Esophagus squamous epithelium (tissue), 4 donors: ENCODE measurements at regions not wholly inside any gene's neighbourhood (a gene's known extent, or its start where the extent isn't known, plus 50 kb on each side); places are given as distances from the start of the nearest gene placed in this dataset.

ENCODE experiments used
- CTCF ChIP-seq, 6 experiments: fragments of 450-650 bp in 4 of 6; fragments of 200-600 bp in 2 of 6; sonication (generic) in 2 of 6; IDR thresholded peaks; one replicate each; pipeline ENCODE4 v1.5.1; 2016 to 2019; ENCODE audit warnings: antibody characterized with exemption in 6 of 6, mild to moderate bottlenecking in 4 of 6, moderate library complexity in 4 of 6
- POLR2A ChIP-seq, 4 donors: fragments of 450-650 bp; IDR thresholded peaks; one replicate each; pipeline ENCODE4 v1.6.1; 2017; ENCODE audit warnings: antibody characterized with exemption in 4 of 4, mild to moderate bottlenecking in 4 of 4, moderate library complexity in 3 of 4

GRCh38 chr2:207316484-207316883 is 150.7 kb upstream of the KLF7 start:
- no peak for TF ChIP-seq POLR2A (IDR thresholded peaks at IDR 0.05)
- TF ChIP-seq CTCF (IDR thresholded peaks at IDR 0.05): no peak
